Fibroblast of peridontal ligament (primary cell): ENCODE measurements at regions not wholly inside any gene's neighbourhood (a gene's known extent, or its start where the extent isn't known, plus 50 kb on each side); places are given as distances from the start of the nearest gene placed in this dataset.
"Not testable (repeated sequence)": the region's sequence is repeated elsewhere in the genome, so short reads cannot be mapped to it uniquely, and the experiment has no call there.

Experiments used
- DNase-seq: peaks from one replicate; pipeline ENCODE4 v3.0.0-alpha.2; 2010; ENCODE audit errors: extremely low read depth

DNA sequence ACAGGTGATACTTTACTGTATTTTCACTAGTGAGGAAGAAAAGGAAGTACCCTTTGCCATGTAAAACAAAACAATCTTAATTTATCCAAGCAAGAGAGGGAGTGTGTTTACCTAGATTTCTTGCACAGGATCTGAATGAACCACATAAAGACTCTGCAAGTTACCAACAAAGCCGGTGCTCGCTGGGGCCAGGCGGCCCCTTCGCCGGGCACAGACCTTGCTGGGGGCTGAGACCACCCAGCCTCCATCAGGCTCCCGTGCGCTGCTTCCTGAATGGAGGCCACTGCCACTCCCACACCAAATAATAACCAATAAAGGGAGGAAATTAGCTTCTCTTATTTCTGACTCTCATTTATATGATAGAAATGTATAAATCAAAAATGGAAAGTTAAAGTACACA is 625.0 kb upstream of the ADARB2 start:
- DNase-seq, result no peak

DNA sequence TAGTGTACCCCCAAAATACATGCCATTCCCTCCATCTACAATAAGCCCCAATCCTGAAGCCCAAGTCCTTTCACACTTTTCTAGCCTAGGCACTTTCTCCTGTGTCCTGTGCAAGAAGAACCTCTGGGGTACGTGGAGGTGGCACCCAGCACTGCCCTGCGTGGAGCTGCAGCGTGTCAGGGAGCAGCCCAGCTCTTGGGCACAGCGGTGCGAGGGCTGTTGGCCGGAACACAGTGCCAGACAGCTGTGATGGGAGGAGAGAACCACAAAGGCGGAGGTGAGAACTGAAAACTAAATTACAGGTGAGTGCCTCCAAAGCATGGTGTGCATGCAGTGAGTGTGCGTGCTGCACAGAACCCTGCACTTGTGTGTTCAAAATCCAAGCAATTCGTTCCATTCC is 621.3 kb upstream of the ADARB2 start:
- DNase-seq, result no peak

DNA sequence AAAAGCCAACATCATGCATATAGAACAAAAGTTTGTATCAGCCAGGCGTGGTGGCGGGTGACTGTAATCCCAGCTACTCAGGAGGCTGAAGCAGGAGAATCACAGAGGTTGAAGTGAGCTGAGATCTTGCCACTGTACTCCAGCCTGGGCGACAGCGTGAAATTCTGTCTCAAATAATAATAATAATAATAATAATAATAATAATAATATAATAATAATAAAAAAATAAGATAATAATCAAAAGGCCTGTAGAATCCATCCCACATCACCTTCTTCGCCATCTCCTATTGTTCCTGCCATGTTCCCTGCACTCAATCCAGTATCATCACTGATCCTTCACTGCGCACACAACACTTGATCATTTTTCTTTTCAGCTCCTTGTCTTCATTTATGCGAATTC is 619.3 kb upstream of the ADARB2 start:
- no peak for DNase-seq

DNA sequence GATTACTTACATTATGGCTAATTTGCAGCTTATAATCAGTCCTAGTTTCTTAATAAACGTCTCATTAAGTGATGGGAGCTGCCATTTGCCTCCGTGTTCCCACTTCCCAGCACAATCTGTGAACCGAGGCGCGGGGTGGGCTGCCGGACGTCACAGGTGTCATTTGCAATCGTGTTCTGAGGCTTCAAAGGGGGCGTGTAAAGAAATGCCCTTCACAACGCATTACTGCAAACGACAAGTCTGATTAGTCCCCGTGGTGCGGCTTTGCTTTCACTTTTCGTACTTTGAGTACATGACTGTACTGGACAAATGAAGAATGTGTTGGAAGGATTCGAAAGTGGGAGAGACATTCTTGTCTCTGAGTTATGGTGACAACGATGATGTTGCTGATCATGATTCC is 614.2 kb upstream of the ADARB2 start:
- DNase-seq, result no peak

DNA sequence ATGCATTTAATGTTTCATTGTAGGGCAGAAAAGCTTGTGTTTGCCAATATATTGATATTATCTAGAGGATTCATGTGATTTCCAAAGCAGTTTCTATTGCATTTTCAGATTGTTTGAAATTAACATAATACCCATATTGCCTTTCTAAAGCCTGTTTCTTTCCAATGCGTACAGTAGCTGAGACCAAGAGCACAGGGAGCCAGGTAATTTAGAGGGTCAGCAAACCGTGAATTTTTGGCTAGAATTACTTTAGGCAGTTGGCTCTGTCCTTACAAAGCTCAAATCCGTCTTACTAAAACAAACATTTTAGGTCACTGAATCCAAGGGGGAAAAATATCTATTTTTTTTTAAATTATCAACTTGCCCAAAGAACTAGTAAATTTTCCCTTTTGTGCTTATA is 604.9 kb upstream of the ADARB2 start:
- no peak for DNase-seq

DNA sequence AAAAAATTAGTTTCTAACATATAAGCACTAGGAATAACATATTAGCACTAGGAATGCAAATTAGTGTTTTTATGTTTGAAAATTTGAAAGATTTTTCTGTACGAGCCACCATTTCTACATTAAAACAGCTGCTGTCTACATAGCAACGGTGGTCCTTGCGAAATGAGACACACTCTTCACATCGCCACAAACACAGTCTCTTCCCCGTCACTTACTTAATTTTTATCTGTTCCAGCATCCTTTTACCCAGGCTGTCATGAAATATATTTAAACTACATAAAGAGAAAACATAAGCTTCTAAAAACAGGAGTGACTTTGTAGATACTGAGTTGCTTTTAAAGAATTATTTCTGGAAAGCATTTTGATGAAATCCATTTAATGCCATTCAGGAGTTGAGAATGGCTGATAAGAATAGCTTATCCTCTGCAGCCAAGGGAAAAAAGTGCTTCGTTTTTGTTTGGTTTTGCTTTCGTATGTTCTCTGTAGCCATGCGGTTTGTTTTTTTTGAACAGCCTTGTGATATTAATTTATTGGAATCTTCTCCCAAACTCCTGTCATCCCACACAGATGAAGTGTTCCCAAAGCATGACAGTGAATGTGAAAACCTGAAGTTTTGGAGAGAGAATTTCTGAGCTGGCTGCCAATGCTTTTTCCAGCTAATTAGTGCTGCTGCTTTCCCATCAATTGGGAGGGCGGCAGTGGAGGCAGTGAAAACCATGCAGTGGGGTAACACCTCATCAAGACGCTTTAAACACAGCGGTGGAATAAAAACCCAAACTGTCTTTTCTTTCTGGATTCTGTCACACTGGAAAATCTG is 603.7 kb upstream of the ADARB2 start:
- DNase-seq, result no peak

DNA sequence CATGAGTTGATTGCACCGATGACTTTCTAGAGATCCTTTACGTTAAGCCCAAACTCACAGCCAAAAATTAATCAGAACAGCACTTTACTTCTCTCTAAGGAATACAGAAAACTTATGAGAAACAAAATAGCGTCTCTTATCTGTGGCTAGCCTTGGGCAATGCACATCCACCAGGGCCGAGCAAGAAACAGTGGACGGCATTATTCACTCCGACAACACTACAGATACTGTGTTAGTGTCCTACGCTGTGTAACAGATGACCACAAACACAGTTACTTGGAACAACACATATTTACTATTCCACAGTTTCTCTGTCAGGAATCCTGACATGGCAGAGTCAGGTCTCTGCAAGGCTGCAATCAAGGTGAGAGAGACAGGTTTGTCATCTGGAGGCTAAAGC is 598.3 kb upstream of the ADARB2 start:
- no peak for DNase-seq

DNA sequence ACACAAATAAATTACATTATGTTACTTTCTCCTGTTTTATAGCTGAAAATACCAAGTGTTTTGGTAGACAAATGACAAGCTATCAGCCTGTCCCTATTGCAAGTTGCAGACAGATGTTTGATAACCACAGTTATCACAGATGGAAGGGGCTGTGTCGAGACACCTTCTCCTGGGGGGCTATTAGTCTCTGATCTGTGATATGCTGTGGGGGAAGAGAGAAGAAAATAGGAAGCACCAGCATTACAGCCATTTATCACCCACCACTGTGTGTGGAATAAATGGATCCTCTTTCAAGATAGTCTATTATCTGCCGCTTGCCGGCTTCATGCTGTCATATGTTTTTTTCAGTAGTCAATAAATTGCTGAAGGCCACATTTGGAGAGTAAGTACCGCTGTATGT is 597.2 kb upstream of the ADARB2 start:
- no peak for DNase-seq

DNA sequence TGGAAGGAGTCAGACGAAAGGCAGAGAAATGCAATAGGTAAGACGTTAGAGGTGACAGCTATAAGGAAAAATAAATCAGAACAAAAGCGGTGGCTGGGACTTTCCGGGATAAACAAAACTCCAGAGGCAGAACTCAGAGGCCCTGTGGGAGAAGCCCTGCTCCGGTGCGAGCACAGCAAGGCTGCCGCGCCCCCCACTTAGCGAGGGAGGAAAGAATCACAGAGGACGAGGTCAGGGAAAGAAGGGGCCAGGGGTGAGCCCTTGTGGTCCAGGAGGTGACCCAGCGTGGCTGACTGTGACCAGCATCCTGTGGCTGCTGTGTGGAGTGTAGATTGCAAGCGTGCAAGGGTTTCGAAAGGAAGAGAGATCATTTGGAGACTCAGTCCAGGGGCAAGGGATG is 591.8 kb upstream of the ADARB2 start:
- DNase-seq, result no peak

DNA sequence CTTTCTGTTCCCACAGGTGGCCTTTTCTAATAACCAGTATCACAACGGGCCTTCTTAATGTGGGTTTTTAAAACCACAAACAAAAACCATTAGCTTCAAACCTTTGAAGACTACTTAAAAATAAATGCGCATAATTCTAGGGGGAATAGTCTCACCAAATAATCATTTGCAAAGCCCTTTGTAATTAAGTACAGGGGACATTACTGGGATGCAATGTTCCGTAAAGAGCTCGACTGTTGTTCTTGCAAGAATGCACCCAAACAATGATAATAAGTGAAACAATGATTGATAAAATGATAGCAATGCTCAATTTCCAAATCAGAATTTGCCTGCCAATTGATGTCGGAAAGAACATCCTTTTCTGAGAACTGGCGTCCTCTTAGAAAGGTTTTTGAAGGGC is 589.1 kb upstream of the ADARB2 start:
- no peak for DNase-seq

DNA sequence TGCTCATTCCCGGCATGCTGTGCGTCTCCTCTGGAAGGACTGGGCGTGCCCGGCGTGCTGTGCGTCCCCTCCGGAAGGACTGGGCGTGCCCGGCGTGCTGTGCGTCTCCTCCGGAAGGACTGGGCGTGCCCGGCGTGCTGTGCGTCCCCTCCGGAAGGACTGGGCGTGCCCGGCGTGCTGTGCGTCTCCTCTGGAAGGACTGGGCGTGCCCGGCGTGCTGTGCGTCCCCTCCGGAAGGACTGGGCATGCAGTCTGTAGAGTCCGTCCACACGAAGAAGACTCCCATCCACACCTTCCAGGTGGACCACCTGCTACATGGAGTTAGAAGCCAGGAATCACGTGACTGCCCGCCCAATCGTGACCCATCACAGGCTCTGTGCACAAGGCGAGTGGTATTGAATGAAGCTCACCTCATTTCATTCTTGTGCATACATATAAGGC is 577.7 kb upstream of the ADARB2 start:
- not testable (repeated sequence) for DNase-seq

DNA sequence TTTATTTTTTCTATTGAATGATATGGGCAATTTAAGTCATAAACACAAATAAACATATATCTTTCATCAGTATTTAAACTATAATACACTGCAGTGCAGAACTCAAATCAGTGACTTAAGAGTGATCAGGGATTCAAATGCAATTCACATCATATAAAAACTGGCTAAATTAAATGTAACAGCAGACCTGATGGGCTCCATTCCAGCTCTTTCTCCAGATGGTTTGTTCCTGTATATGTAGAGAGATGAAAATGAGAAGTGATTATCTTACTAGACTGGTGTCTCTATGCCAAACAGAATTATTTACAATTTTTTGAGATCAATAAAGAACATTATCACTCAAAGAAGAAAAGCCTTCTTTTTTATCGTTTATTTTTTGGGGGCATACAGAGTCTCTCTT is 568.8 kb upstream of the ADARB2 start:
- DNase-seq, result no peak

DNA sequence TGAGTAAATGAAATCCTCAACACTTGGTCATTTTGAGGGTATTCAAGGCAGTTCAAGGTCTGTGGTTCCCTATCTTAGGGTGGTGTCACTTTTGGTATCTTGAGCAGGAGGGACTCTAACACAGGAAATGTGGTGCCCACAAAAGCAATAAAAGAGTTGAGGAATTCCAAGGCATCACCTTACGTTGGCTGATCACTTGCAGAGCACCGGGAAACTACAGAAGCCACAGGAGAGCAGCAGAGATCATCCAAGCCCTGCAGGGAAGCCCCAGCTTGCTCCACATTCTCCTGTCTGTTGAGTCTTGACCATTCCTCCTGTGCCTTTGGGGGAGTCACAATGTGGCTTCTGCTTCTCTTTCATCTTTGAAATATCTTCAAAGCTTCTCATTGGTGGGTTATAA is 565.8 kb upstream of the ADARB2 start:
- no peak for DNase-seq

DNA sequence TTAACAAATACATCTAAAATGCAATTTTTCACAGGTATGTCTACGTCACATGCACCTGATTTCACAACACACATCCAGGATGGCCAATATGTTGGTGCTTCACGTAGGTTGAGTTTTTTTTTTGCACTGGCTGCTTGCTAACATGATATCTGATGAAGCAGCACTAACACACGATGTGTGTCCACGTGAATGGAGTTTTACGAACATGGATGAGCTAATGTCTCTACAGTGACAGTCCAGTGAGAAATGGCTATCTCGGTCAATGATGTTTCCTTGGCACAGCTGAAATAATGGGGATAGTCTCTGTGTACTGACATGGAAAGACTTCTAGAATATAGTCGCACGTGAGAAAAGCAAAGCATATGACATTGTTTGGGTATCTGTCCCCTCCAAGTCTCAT is 563.9 kb upstream of the ADARB2 start:
- DNase-seq, result no peak

DNA sequence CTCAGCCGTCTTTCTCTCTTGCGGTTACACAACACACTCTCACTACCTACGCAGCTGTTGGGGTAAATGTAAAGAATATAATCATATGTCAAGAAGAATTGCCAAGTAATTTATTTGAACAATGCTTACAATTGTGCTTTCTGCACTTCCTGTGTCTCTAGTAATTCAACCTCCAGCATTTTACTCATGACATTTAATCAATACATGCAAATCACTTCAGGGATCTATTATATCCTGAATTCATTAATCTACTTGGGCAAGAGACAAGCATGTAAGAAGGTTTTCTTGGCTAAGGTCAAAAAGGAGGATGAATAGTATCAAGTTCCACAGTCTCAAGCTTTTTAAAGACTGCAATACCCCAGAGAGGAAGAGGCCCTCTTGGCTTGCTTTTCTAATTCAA is 562.9 kb upstream of the ADARB2 start:
- no peak for DNase-seq

DNA sequence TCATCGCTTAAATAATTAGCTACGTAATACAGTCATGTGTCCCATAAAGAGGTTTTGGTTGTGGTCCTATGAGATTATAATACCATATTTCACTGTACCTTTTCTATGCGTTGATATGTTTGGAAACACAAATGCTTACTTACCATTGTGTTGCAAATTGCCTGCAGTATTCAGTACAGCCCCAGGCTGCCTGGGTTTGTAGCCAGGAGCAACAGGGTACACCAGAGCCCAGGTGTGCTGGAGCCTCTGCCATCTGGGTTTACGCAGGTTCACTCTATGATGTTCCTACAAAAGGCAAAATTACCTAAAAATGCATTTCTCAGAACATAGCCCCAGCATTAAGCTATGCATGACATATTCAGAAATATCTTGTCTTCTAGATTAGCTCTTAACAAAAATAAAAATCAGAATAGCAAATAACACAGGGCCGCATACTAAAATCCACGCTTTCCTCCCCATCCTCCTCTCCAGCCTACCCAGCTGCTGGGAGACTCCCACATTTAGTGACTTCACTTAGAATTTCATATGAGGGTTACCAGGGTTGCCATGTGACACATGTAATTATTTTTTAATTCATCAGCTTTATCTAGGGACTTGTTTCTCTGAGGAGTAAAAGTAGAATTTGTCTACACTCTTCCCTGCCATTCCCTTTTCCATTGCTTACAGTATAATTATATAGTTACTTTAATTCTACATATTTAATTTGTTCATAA is 559.0 kb upstream of the ADARB2 start:
- no peak for DNase-seq

DNA sequence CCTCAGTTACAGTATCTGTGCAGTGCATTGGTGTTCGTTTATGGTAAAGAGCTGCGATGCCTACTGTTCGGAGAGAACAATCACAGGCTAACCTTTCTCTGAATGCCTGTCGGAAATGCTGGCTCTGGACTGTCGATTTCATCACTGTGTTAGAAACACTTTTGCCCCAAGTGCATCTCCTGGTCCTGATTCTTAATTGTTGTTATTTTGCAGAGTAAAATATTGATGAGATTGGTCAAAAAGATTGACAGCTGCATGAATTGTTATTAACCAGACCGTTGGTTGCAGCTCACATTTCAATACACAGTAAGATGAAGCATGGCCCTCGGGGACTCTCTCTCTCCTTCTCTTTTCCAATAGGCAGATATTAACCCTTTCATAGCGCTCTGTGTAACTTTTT is 557.4 kb upstream of the ADARB2 start:
- DNase-seq, result no peak

DNA sequence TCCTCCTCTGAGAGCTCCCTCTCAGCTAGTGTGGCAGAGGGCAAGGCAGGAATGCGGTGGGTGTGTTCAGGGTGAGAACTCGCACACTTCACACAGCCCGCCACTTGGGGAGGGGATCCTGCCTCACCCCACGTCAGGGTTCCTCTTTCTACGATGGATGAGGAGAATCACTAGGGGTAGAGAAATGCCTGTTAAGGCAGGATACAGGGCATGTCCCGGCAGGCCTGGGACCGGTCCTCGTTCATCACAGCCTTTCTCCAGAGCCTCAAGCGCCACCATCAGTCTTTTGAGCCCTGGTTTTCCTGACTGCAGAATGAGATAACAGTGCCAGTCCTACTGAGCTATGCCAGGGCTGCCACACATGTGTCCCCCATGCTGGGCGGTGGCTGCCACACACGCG is 546.7 kb upstream of the ADARB2 start:
- no peak for DNase-seq

DNA sequence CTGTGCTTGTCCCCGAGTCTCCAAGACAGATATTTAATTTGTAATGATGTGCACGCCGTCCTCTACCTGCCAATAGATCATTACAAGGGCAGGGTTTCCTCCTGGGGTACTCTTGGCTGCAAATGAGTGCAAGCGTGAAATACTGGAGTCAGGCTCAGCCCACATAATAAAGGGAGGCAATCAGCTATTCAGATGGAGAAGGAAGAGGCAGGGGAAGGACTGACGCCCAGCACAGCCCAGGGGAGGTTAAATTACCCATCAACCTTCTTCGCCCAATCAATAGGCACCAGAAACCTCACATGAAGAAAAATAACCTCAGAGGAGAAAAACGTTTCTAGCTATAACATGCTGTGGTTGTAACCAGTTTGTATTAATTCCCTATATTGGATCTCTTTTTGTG is 544.9 kb upstream of the ADARB2 start:
- DNase-seq, result no peak

DNA sequence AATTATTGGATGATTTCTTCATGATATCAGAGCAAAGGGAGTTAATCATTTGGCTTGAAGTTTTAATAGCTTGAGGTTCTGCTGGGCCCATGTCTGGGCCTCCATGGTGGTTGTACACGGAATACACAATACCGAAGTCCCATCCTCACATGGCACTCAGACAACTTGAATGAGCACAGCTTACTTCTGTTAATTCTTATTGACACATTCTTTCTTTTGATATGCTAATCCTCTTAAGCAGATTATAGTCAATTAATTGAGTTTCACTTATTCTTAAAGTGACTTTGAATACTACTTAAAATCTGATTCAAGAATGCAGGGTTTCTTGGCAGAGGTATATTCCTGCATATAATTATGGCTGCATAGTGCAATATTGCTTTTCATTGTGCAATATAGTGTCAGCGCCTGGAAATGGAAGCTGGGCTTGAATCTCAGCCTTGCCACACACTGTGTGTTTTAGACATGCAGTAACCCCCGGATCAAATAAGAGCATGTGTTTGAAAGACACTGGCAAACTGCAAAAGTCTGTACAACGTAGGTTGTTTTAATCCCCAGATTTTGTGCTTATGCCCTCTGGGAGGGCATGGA is 543.5 kb upstream of the ADARB2 start:
- no peak for DNase-seq

DNA sequence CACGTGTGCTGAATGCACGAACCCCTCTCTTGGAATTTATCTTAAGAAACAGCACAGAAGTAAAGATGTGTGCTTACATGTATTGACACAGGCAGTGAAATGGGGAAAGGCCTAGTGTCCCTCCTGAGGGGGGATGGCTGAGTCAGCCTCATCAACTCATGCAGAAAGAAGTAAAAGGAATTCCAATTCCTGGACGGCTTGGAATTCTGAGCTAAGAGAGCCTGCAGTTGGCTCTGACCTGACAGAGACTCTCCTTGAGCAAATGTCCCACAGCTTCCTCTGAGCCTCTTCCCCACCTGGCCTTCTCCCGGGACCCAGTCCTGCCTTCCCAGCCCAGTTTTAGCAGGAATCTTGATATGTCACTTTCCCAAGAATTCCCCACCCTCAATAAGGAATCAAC is 542.4 kb upstream of the ADARB2 start:
- no peak for DNase-seq

DNA sequence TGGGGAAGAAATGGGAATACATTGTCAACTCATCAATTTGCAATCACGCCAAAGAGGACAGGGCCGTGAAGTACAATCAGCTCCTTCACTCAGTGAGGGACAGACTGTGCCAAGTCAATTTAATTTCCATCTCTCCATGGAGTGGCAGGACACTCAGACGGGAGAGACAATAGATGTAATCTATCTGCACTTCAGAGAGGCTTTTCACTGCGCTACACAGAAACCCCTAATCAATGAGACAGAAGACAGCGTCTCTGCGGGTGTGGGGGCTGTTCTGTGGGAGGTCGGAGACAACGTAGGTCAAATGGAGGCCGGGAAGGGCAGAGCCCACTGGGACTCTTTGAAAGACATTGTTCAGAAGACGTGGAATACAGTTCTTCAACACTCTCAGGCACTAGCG is 541.0 kb upstream of the ADARB2 start:
- no peak for DNase-seq

DNA sequence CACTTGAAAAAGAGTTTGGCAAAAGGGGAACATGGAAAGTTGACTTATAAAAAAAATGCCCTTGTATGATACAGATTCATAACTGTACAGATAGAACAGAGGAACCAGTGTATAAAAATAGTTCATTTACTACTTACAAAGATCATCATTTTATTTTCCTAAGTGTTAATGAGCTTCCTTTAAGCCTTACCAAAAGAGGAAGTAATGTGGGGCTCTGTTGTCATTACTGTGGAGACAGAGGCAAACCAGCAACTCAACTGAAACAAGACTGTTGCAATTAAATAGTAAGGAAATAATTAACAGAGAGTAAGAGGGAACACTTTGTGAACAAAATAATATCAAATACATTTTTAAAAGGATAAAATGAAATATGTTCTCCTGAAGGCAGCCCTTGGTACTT is 526.2 kb upstream of the ADARB2 start:
- no peak for DNase-seq
